NT2/D1 (cell line): ENCODE measurements at regions not wholly inside any gene's neighbourhood (a gene's known extent, or its start where the extent isn't known, plus 50 kb on each side); places are given as distances from the start of the nearest gene placed in this dataset.

ENCODE experiments used
- YY1 ChIP-seq: IDR thresholded peaks from 2 replicates; pipeline ENCODE4 v1.6.1; 2011; ENCODE audit not compliant: insufficient read length, insufficient read depth
- ZNF274 ChIP-seq: IDR thresholded peaks from 2 replicates; pipeline ENCODE4 v1.6.1; 2011; ENCODE audit warnings: mild to moderate bottlenecking, low read depth, low read length

DNA sequence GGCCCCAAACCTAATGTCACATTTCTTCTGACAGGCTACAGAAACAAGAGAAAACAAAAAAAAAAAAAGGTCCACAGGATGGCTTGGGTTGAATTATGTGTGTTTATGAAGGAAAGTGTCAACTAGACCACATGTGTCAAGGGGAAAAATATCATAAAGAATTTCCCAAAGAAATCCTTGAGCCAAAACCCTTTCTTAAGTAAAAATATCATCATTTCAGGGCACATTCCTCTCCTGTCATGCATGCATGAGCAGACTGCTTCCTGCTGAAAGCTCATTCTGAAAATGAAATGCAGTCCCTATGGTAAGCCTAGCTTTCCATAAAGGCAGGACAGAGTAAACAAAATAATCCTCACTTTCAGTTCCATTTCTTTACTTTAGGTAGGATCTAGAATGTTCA lies 85.7 kb upstream of the RBBP8 start:
- no peak for TF ChIP-seq ZNF274
- TF ChIP-seq YY1, result no peak
